ENCODE measurements at regions not wholly inside any gene's neighbourhood (a gene's known extent, or its start where the extent isn't known, plus 50 kb on each side); places are given as distances from the start of the nearest gene placed in this dataset.

DNA sequence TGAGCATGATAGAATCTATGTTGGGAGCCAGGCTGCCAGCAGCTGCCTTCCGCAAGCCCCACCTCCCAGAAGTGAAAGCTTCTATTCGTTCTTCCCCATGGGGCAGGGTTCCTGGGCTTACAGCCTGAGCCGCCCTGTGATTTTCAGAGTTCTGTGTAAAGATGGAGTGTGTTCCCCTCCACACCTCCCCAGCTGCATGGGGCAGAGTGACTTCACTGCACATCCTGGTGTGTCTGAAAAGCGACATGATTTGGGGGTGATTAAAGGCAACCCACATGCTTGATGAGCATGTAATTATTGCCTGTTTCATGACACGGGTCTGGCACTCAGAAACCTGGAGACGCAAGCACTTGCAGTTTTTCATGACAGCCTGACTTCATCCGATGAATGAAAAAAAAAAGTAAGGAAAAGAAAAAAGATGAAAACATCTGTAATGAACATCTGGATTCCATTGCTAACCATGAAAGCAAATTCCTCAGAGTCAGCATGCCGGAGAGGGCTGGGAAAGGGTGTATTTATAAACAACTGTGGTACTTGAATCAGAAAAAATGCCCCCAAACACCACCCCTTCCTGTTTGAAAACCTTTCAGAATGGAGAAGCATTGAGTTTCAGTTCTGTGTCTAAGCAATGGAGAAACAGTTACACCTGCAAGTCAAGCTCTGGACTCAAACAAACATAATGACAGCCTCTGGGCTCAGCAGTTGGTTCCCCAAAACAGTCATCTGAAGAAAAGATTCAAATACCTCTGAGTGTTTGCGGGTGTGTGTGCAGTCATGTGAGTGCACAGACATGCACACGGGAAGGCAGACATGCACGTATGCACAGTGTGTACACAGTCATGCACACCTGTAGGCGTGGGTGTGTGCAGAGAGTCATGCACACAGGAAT, 266.0 kb downstream of the ENGASE start:
- DNase-seq, result no peak

DNA sequence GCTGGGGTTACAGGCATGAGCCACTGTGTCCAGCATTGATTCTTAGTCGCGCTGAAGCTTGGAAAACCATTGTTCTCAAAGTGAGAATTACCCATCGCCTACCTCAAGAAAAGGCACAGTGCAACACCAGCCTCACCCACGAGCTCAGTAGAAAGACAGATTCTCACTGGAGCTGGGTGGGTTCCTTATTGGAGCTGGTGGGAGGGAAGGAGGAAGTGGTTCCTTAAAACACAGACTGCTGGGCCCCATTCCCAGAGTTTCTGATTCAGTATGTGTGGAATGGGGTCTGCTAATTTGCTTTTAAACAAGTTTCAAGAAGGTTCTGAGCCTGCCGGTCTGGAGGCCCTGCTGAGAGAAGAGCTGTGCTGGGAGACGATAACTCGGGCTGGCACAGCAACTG, 264.7 kb downstream of the ENGASE start:
- DNase-seq, result no peak

DNA sequence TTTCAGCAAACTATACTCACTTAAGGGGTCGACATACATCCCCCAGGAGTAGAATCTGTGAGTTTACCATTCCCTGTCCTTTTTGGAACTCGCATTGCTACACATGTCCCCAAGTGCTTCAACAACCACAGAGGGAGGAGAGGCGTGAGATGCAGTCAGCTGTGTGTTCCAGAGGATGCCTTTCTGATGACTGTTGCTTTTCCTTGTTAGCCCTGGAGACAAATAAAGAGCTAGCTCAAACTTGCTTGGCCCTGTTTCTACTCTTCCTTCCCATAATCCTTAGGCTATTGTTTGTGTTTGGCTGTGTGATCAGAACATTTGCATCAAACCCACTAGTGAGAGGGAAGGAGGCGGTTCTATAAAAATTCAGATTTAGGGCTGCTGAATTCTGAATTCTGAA, 264.0 kb downstream of the ENGASE start:
- no peak for DNase-seq

DNA sequence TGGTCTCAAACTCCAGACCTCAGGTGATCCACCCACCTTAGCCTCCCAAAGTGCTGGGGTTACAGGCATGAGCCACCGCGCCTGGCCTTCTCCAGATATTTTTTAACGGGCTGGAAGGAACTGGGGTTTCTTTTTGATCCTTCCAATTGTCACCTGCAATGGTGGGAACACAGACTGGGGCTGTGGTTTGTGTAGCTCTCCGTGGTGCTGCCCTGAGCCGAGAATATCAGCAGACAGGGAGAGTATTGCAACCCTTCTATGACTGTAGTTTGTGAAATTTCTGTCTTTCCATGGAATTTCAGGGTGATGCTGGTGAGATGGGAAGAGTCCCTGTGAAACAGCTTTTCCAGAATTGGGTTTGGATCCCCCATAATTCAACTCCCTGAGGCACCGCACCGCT, 263.5 kb downstream of the ENGASE start:
- no peak for DNase-seq

DNA sequence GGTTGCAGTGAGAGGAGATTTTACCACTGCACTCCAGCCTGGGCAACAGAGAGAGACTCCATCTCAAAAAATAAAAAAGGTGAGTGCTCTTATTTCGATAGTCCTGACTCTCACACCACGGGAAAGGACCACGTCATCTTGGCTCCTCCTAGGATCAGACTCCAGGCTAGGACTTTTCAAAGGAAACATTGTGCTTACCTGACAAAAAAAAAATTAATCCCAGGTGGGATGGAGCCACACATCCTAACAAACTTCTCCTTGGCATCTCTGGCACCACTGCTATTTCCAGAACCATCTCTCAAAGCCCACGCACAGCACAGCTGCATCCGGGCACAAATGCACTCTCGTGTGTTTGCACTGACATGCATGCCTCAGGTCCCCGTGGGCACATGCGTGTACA, 262.4 kb downstream of the ENGASE start:
- no peak for DNase-seq

DNA sequence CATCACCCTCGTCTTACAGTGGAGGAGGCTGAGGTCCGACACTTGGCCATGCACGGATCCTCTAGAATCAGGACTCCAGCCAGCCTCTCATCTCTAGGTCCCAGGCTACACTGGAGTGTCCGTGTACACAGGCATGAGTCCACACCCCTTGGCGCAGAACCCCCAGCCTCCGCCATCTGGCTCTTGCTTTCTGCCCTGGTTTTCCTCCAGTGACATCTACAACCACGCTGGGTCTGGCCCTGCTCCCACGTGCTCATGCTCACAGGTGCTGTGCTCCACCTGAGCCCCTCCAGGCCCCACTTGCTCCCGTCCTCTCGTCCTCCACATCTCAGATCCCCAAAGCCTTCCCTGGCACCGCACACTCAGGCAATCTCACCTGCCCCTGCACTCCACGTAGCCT, 260.8 kb downstream of the ENGASE start:
- no peak for DNase-seq

DNA sequence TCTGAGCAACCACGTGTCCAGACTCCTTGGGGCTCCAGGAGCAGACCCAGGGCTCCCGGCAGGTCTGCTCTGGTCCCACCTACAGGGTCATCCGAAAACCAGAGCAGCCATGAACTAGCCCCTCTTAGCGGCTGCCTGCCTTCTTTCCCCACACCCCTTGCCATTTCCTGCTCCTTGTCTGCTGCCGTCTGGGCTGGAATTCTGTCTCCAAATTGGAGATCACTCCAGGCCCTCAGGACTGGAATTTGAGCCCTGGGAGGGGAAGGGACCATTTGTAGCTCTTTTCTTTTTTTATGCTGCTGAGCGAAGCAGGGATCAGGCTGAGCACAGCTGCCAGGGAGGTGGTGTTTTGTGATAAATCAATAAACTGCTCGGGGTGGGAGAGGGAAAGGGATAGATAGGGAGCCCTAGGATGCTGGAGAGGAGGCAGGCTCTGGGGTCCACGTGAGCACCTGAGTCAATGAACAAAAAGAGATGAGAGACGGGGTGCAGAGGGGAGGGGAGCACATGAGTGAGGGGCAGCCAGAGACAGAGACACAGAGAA, 257.5 kb downstream of the ENGASE start:
- no peak for DNase-seq

DNA sequence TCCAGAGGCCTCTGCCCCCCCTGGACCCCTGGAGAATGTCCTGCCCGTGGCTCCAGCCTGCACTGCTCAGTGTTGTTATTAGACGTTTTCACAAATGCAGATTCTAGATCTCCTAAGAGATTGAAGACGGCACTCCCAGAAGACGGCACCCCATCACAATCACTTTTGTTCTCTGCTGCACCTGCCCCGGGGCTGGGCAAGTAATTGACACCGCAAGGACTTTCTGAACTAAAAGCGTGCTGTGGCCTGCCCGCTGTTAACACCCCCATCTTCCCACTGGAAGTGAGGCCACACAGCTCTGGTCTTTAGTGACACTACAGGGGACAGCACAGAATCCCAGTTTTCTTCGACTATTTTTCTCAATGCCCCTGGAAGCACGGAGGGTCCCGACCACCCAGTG, 256.9 kb downstream of the ENGASE start:
- DNase-seq, result no peak

DNA sequence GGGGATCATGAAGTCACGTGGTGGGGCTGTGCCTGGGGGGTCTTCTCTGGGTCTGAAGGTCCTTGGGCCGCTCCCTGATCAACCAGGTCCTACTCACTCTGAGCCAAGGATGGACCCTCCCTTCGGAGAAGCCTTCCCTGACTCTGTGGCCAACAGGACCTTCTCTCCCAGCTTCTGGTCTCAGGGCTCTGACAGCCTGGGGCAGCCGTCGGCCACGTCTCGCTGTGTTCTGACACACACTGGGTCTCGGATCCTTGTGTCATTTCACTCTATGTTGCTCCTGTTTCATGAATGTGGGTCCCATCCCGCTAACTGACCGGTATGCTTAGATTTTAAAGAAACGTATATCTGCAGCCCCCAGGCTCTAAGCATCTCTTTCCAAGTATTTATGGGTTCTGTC, 256.1 kb downstream of the ENGASE start:
- no peak for DNase-seq

DNA sequence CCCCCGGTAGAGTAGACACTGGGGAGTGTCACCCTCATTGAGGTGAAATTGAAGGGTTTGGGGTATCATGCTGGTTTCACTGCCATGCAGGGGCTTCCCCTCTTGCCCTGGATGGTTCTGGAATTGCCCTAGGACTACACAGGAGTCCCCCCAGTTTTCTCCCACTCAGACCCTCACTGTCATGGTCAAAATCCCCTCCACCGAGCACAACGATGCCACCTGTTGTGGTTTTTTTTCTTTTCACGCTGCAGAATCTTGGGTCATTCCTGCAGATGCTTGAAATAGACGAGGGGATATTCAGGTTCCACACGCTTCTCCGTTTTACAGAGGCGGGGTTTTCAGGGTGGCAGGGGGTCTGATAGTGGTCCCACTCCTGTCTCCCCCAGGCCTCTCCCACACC, 255.6 kb downstream of the ENGASE start:
- DNase-seq, result no peak

DNA sequence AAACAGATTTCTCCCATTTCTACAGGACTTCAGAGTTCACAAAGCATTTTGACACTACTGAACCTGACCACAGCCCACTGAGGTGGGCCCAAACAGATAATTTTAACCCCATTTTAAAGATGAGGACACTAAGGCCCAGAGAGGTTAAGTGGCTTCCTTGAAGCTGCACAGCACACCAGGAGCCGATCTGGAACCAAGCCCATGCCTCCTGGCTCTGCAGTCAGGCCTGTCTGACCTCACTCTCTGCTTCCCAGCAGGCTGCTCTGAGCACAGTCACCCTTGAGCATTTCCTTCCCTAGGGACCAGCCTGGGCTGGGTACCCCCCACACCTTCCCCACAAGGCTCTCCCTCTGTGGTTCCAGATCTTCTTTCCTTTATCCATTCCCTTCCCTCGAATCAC, 252.2 kb downstream of the ENGASE start:
- DNase-seq, result no peak

DNA sequence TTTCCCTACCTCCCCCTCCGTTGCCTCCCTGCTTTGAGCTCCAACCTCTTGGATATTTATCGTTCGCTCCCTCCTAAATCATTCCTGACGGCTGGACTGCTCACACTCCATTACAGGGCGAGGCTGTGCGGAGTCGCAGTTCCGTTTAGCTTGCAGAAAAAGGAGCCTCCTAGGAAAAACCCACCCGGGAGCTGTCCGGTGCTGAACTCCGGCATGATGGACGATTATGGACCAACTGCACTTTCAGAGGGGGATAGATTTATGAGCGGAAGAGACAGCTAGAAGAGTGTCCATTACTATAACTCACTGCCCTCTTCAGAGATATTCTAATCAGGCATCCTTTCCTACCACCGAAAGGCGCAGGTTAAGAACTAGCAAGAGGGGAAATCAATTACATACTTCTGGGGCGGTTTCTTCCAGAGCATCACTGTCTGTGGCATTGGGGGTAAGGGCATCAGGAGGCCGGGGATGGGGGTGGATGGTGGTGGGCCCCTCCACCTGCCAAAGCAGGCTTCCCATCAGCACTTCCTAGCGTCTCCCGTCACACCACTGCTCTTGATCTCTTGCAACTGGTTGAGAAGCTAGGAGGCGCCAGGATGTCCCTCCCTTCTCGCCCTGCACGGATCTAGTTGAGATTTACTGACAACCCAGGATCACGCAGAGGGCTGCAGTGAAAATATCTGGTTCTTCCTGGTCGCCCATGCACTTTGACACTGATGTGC, 251.2 kb downstream of the ENGASE start:
- DNase-seq, result no peak

DNA sequence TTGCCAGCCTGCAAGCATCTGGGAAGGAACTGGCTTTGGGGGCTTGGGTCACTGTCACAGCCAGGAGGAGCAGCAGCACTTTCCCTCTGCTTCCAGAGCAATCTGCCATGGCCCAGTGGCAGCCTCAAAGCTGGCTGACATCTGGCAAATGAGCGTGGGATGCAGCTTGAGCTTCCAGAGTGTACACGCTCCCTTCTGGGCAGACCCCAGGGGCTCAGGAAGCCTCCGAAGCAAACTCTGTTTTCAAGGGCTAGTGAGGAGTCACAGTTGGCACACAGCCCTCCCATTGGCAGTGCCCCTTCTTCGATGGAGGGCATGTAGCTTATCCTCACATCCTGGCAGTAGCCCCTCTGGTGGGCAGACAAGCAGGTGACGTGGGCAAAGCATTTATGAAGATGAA, 249.6 kb downstream of the ENGASE start:
- DNase-seq, result no peak

DNA sequence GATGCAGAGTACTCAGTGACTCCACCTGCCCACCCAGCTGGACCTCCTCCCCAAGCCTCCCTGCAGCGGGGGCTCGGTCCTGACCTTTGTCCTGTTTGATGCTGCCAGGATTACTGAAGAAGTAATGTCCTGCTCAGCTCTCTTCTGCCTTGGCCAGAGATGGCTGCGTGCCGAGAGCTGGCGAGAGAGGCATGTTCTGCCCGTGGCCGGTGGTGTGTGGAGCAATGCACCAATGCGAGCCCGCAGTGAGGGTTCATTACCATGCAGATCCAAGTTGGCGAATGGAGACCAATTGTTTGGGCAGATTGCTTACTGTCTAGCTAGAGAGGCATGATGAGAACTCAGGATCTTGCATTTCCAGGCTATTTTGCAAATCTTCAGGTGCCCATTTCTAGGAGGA, 248.9 kb downstream of the ENGASE start:
- no peak for DNase-seq

DNA sequence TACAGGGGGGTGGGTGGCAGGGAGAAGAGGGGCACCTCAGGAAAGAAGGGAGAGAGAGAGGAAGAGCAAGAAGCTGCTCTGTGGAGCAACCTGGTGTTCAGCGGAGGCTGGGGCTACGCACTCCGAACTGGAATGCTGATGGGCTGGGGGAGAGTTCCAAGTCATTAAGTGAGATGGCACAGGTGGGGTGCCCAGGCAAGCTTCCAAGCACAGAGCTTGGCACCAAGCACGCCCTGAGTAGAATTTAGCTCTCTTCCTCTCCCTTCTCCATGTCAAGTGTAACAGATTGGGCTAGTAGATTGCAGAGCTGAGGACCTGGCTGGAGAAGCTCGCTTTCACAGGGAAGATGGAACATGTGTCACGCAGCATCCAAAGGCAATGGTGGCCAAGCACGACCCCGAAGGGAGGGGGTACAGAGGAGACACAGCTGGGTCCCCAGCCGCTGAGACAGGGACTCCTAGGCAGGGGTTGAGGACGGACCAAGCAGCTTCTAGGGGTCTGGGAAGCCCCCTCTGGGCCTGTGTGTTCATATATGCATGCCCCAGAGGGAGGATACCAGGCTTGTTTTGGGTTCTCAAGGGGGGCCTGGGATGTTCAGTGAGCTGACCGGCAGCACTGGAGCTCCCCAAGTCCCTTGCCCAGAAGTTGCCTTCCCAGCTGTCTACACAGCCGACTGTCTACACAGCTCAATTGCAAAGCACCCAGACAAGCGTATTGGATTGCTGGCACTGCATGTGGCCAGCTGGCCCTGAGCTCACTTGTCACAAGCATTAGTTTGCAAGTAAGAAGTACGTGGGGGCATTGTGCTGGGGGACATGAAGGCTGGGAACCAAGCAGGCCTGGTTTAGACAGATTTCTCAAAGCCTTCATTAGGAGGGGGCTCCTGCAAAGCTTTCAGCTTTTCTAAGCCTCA, 247.8 kb downstream of the ENGASE start:
- DNase-seq, result no peak

DNA sequence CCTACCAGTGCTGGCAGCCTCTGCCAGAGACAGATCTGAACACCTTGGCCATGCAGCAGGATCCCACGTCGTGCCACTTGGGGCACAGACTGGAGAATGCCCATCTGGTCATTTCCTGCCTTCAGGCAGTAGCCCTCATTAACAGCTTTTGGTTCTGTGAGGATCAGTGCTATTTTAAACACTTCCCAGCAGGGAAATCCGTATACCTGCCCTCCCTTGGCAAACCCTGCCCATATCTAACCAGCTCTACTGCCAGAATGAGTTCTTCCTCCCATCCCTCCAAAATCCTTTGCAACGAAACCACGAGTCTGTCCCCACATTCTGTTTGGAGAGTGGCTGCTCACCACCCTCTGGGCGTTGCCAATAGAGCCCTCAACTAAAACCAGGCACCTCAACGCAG, 245.7 kb downstream of the ENGASE start:
- no peak for DNase-seq

DNA sequence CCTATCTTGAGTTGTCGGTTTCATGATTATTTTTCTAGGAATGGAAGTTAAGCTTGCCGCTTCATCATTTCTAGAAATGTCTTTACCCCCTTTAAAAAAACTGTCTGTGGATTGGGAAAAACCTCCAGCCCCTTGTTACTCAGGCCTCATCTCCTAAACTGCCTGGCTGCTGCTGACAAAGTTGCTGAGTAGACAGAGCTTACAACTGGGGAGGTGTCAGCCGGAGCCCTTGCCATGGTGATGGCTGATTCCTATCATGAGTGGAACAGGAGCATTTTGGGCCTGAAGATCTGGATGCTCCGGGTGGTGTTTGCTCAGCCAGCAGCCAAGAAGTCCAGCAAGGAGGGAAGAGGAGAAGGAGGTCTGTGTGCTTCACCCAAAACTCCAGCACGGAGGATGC, 243.3 kb downstream of the ENGASE start:
- DNase-seq, result no peak

DNA sequence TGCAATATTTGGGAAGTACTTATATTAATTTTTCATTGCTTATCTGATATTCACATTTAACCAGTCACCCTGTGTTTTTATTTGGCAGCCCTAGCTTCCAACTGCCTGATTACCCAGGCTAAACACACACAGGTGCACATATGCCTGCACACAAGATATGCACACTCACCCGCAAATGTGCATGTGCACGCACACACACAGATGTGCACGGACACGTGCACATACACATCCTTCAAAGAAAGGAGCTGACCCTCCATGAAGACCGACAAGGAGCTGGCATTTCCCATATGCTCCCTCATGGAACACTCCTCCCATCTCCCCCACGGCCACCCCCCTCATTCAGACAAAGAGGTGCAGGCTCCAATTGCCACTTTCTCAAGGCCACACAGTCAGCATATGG, 242.2 kb downstream of the ENGASE start:
- no peak for DNase-seq

DNA sequence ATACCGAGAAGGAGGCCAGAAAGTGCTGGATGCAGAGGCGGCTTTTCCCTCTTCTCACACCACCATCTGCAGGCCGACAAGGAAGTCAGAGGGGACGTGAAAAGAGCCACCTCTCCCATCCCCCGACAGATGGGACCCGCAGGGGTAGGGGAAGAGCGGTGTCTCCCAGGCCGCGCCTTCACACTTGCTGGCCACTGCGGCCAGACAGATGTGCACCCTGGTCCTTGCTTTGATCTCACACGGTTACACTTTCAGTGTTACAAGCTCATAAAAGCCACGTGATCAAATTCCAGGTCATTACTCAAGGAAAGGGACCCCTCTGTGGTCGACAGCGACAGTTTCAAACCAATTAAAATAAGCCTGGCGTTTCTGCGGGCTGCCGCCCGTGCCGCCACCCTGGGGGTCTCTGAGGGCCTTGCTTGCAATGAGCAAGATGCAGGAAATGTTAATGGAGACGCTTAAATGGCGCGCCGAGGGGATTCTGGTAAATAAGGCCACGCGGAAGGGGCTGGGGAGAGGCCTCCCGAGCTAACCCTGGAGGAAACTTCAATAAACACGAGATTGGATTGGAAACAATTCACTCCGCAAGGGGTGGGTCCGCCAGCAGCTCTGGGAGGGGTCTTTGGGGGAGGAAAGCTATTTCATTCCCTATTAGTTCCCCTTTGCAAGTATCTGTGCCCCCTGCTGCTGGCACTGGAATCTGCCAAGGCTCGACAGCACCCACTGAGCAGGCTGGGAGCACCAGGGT, 240.9 kb downstream of the ENGASE start:
- no peak for DNase-seq

DNA sequence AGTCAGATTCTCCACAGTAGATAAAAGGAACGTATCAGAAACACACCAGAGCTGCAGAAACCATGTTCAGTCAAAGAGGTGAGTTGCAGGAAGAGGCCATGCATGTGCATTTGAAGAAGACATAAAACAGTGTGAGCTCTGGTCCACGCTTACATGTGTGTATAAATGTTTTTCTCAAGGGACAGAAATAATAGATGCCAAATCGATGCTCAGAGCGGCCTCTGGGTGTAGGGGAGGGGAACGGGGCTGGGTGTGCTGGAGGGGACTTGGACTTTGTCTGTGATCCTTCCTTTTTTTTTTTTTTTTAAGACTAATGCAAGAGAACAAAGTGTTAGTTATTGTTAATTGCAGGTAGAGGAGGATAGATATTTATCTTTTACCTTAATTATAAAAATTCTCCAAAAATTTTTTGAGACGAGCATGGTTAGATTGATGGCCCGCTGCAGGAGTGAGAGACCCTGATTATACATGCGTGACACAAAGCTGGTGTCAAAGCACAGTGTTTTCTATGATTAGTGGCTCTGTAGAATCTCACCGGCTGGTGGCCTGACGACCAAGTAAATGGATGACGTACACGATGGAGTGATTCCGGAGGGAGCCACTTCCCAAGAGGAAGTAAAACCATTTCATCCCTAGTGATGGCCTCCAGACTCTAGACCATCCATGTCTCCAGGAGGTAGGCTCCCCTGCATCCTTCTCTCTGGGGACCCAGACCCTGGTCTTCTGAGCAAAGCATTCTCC, 240.2 kb downstream of the ENGASE start:
- no peak for DNase-seq

DNA sequence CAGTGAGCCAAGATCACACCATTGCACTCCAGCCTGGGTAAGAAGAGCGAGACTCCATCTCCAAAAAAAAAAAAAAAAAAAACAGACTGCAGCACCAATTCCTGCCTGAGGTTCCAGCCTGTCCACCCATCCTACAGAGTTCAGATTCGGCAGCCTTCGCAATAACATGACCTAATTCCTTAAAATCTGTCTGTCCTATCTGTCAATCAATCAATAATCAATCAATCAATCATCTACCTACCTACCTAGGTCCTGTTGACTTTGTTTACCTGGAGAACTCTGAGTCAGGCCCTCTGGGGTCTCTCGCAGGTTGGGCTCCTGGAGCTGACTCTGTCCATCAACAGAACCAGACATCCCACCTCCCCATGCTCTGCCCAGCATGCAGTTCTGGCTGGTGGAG, 236.7 kb downstream of the ENGASE start:
- DNase-seq, result no peak

Measured in activated CD8-positive, alpha-beta memory T cell treated with anti-CD3 and anti-CD28 coated beads, Interleukin-2, amount 50 U/mL, for 4 hours (primary cell).